ENCODE measurements at regions not wholly inside any gene's neighbourhood (a gene's known extent, or its start where the extent isn't known, plus 50 kb on each side); places are given as distances from the start of the nearest gene placed in this dataset.

- DNase-seq: no peak
These were observed 779.4 kb downstream of the TNS3 start for GRCh38 chr7:46802479-46802878.

DNA sequence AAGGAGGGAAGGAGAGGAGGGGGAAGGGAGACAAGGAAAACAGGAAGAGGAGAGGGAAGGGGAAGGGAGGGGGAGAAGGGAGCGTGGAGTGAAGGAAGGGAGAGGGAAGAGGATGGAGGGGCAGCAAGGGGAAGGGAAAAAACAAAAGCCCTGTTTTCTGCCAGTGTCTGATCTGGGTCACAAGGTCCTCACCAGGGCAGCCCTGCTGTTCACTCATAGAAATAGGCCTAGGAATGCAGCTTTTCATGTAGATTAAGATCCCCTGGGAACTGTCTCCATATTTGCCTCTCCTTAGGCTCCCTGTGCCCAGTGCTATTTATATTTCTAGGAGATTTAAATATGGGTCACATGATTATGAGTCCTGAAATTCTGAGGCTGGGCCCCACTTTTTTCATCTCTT is 790.7 kb downstream of the TNS3 start:
- no peak for DNase-seq

DNA sequence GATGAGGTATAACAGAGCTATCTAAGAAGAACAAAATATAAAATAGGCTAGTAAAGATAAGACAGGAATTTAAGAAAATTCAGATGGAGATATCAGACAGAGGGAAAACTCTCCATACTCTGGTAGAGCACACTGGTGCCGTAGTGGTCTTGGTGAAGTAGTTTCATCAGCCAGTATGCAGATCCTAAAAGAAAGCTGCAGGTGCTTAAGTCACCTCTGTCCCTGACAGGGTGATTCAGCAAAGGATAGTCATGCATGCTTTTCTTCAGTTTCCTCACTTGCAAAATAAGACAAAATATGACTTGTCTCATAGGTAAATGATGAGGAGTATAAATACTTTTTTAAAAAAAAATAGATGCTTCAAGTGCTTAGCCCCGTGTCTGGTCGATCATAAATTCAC is 794.9 kb downstream of the TNS3 start:
- DNase-seq: no peak

GRCh38 chr7:46786221-46786954 is 795.5 kb downstream of the TNS3 start:
- no peak for DNase-seq

DNA sequence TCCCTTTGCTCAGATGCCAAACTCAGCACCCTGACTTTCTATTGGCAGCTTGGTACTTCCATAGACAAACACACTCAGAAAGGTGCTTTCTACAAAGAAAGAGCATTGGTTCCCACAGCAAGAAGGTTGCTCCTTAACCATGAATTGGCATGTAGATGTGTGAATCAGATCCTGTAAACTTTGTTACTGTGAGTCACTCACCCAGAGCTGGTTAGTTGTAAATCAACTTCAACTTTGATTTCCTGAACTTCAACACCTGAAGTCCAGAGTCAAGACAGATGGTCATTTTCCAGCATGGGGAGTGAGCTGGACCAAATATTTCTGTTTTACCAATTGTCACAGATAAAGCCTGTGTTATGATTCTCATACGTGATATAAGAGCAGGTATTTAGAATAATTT is 797.2 kb downstream of the TNS3 start:
- DNase-seq: no peak

DNA sequence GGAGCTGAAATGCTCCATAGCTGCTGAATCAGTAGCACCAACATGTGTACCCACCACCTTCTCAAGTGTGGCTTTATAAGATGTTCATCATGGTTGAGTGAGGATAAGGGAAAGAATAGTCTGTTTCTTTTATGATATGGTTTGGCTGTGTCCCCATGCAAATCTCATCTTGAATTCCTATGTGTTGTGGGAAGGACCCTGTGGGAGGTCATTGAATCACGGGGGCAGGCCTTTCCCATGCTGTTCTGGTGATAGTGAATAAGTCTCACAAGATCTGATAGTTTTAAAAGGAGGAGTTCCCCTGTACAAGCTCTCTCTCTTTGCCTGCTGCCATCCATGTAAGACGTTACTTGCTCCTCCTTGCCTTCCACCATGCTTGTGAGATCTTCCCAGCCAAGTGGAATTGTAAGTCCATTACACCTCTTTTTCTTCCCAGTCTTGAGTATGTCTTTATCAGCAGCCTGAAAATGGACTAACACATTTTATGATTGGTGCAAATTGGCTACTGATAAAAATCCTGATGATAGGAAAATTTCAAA is 799.9 kb downstream of the TNS3 start:
- DNase-seq: no peak

DNA sequence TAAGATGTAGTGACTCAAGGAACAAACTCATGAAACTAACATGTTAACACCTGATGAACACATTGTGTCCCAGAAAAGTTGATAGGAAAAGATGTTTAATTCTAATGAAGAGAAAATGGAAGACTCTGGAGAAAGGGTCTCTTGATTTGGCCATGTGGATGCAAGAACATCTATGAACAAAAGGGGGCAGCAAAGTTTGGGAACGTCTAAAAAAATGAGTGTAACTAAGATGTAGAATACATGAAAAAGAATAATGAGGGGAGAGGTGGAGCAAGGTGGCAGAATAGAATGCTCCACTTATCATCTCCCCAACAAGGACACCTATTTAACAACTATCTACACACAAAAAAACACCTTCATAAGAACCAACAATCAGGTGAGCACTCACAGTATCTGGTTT is 805.1 kb downstream of the TNS3 start:
- DNase-seq: no peak

GRCh38 chr7:46775776-46776175 is 806.1 kb downstream of the TNS3 start:
- no peak for DNase-seq

DNA sequence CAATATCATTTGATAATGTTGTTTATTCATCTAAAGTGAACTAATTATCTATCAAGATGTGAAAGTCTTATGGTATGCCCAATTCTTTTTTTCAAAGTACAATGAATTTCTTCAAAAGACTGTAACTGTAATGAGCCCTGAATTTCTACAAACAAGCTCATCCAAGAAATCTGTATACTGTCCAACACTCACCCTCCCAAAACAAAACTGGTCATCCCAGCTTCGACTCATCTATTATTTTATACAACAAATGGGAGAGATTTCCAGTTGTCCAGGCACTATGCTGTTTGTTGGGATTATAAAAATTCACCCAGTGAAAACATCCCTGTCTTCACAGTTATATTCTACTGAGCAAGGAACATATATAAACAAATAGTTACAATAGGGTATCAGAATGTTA is 806.9 kb downstream of the TNS3 start:
- no peak for DNase-seq

GRCh38 chr7:46774515-46774914 is 807.4 kb downstream of the TNS3 start:
- DNase-seq: no peak

- no peak for DNase-seq
These were observed 809.1 kb downstream of the TNS3 start for GRCh38 chr7:46772776-46773175.

DNA sequence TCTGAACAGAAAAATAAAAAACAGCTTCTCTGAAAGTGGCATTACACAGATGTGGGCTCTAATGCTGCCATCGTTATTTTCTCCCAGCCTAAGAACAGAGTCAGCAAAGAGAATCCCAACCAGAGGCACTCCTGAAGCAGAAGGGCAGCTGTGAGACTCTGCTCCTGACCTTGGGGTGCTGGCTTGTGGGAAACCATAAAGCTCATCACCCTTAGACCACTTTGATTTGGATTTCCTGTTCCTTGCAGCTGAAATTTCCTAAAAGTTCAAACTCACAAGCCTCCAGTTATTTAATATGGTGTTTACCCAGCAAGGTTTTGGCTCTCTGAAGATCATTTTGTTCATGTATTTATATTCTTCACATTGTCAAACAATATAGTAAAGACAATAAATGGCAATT is 814.8 kb downstream of the TNS3 start:
- no peak for DNase-seq

DNA sequence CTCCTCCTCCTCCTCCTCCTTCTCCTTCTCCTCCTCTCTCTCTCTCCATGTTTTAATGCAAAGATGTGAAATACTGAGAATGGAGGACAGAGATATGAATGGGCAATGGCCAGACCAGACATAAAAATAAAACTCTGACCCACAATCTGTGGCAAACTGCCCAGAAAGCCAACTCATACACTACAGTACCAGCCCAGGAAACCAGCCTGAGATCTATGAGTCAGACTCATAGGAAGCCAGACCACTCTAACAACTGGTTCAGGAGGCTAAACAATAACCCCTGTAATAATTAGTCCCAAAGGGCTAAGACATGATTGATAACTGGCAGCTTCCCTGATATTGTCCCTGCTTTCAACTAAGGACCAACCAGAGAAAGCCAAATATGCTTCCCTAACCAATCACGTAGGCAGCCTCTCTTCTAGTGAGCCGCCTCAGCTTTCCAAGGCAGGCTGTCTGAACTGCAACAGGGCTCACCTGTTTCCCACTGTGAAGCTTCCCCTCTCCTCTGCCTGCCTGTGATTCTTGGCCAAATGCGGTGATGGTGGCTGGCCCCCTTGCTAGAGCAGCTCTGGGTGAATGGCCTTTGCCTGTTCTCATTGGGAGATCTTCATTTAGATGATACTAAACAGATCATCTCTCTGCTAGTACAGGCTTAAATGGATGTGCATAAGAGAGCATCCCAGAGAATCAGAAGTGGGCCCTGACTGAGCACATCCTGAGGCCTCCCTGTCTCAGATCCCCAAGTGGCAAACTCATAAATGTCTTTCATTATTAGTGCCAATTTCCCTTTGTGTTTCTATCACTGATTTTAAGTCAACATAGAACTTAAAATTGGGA is 817.6 kb downstream of the TNS3 start:
- DNase-seq: no peak

- DNase-seq: no peak
These were observed 818.6 kb downstream of the TNS3 start for GRCh38 chr7:46763344-46763743.

DNA sequence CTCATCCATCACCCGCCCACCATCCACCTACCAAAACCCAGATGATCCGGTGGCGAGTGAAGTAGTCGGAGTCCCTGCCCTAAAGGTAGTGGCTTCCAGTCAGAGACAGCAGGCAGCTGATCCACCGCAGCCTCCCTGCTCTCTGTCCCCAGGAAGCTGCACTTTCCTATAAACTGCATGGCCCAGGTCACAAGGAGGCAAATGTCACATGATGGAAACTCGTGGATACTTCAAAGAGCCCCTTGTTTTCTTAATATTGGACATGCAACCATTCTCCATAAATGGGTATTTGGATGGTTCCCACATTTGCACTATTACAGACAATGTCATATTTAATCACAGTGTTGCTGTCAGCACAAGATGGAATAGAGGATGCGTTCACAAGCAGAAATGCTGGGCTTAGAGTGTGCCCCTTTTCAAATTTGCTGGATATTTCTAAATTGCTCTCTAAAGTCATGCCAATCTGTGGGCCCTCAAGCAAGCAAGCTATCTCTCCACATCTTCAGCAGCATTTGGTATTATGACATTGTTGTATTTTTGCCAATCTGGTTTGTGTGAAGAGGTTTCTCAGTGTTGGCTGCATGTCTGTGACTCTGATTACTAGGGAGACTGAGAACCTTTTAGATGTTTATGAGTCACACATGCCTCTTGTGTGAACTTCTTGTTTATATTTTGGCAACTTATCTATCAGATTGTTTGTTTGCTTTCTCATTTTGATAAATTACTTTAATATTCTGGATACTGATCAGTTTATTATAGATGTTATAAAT is 822.0 kb downstream of the TNS3 start:
- no peak for DNase-seq

DNA sequence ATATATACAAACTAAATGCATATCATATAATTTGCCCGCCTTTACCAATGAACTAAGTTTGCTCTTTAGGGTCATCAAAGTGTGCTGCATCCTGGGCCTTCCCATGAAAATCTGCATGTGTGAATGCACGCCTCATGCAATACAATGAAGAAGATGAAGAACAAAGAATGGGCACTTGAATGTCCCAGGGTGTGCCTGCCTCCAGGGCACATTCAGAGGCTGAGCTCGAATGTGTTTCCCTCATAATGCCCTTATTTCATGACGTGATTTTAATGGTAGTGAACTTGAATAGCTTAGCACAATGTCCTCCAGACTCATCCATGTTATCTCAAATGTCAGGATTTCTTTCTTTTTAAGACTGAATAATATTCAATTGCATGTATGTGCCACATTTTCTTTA is 824.9 kb downstream of the TNS3 start:
- no peak for DNase-seq

DNA sequence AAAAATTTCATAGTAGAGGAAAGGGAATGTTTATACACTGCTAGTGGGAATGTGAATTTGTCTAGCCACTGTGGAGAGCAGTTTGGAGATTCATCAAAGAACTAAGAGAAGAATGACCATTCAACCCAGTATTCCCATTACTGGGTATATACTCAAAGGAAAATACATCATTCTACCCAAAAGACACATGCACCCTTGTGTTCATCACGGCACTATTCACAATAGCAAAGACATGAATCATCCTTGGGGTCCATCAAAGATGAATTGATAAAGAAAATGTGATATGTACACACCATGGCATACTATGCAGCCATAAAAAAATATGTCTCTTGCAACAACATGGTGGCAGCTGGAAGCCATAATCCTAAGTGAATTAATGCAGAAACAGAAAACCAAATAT is 825.7 kb downstream of the TNS3 start:
- no peak for DNase-seq

GRCh38 chr7:46755120-46756034 is 826.5 kb downstream of the TNS3 start:
- DNase-seq: no peak

DNA sequence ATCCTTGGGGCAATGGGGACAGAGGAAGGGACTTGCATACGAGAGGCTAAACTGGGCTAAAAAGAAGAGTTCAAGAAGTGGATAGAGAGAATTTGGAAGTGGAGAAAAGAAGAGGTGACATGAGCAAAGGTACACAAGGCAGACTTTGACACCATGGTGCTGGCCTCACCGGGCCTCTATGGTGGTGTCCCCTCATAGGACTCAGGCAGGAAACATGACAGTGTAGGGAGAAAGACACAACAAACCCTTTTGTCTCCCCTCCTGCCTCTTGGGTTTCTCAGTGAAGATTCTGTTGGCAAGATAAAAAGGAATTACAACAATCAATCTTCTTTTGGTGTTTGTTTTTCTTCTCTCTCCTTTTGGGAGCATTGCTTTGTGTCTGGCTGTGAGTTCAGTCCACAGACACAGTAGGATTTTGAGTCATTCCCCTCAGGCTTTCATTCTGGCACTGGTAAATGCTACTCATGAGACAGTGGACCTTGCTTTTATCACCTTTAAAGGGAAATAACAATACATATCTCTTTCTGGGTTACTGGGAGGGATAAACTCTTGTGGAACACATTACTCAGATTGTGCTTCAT is 827.7 kb downstream of the TNS3 start:
- DNase-seq: no peak

GRCh38 chr7:46753662-46754061 is 828.2 kb downstream of the TNS3 start:
- no peak for DNase-seq

GRCh38 chr7:46752881-46753366 is 829.0 kb downstream of the TNS3 start:
- no peak for DNase-seq

All from effector CD8-positive, alpha-beta T cell (primary cell).